B cell (primary cell): ENCODE measurements at regions not wholly inside any gene's neighbourhood (a gene's known extent, or its start where the extent isn't known, plus 50 kb on each side); places are given as distances from the start of the nearest gene placed in this dataset.

ENCODE experiments used
- ATAC-seq: fragments of 200-7000 bp; cut with Tn5 transposase; one replicate; pipeline ENCODE4 v1.10.0; 2021; ENCODE audit warnings: low read depth, mild to moderate bottlenecking, moderate number of reproducible peaks, moderate library complexity
- CTCF ChIA-PET: fragments of 350-600 bp; sonication (Branson Sonifier 250); formaldehyde crosslinking; loops from one replicate; lab custom pipeline; 2021; ENCODE audit warnings: antibody characterized with exemption, inconsistent platforms; lab: Charles Lee
- POLR2A ChIA-PET: fragments of 350-600 bp; sonication (Branson Sonifier 250); formaldehyde crosslinking; loops from one replicate; lab custom pipeline; 2021; ENCODE audit warnings: antibody characterized with exemption; lab: Charles Lee
- DNase-seq: peaks from one replicate; pipeline ENCODE4 v3.0.0; 2013
- H2AFZ ChIP-seq: 2 replicates; pipeline ENCODE4 v1.6.1; 2012; ENCODE audit warnings: mild to moderate bottlenecking, low read depth, low read length; ENCODE audit not compliant: insufficient read depth, poor library complexity, severe bottlenecking
- H3K27ac ChIP-seq, 2 donors: 1 replicate in 1 of 2; 2 replicates in 1 of 2; pipeline ENCODE4 v1.5.1; 2012 to 2013; ENCODE audit warnings: low read length in 2 of 2, mild to moderate bottlenecking in 2 of 2, moderate library complexity in 1 of 2
- H3K27me3 ChIP-seq, 4 experiments: fragments of 200-600 bp in 1 of 4; sonication (generic) in 1 of 4; replicated peaks in 1 of 4; 1 replicate in 2 of 4; 2 replicates in 2 of 4; pipeline versions ENCODE4 v1.6.1 to v1.7.0; 2013 to 2016; ENCODE audit warnings: low read length in 3 of 4, mild to moderate bottlenecking in 2 of 4, mixed read lengths in 1 of 4, moderate library complexity in 1 of 4; ENCODE audit not compliant: insufficient read depth in 4 of 4, control insufficient read depth in 3 of 4; ENCODE audit errors: control extremely low read depth in 1 of 4
- H3K36me3 ChIP-seq, 2 experiments: replicated peaks in 1 of 2; 1 replicate in 1 of 2; 2 replicates in 1 of 2; pipeline versions ENCODE4 v1.6.1 to v1.7.1; 2013; ENCODE audit warnings: low read length in 1 of 2; ENCODE audit not compliant: insufficient read depth in 2 of 2, control insufficient read depth in 1 of 2; ENCODE audit errors: control extremely low read depth in 1 of 2, extremely low read depth in 1 of 2
- H3K4me1 ChIP-seq, 2 donors: fragments of 200-600 bp in 1 of 2; sonication (generic) in 1 of 2; 1 replicate in 1 of 2; 2 replicates in 1 of 2; pipeline versions ENCODE4 v1.5.1 to v1.6.1; 2013 to 2017; ENCODE audit warnings: low read length in 2 of 2; ENCODE audit not compliant: control insufficient read depth in 2 of 2, insufficient read depth in 2 of 2
- H3K4me2 ChIP-seq: replicated peaks from 2 replicates; pipeline ENCODE3; 2012; ENCODE audit warnings: mild to moderate bottlenecking, low read depth, low read length; ENCODE audit not compliant: poor library complexity, severe bottlenecking
- H3K4me3 ChIP-seq, 5 experiments: fragments of 200-600 bp in 1 of 5; sonication (generic) in 1 of 5; 1 replicate in 3 of 5; 2 replicates in 2 of 5; pipeline versions ENCODE4 v1.5.1 to v1.7.0; 2011 to 2016; ENCODE audit warnings: low read length in 4 of 5, mild to moderate bottlenecking in 4 of 5, low read depth in 2 of 5, control low read depth in 1 of 5, moderate library complexity in 1 of 5; ENCODE audit not compliant: insufficient read depth in 1 of 5; ENCODE audit errors: control extremely low read depth in 1 of 5, extremely low read depth in 1 of 5
- H3K79me2 ChIP-seq: fragments of 200-600 bp; sonication (generic); one replicate; pipeline ENCODE4 v1.6.0; 2016; ENCODE audit warnings: low read length; ENCODE audit not compliant: control insufficient read depth, insufficient read depth
- H3K9ac ChIP-seq: fragments of 200-600 bp; sonication (generic); 2 replicates; pipeline ENCODE4 v1.6.1; 2017; ENCODE audit warnings: mild to moderate bottlenecking, low read length, moderate library complexity
- H3K9me3 ChIP-seq, 3 donors: one replicate each; pipeline versions ENCODE4 v1.6.1 to v1.7.1; 2013; ENCODE audit warnings: low read length in 2 of 3; ENCODE audit not compliant: control insufficient read depth in 2 of 3, insufficient read depth in 1 of 3; ENCODE audit errors: control extremely low read depth in 1 of 3
- H4K20me1 ChIP-seq: 2 replicates; pipeline ENCODE4 v1.6.0; 2012; ENCODE audit warnings: mild to moderate bottlenecking, low read length; ENCODE audit not compliant: insufficient read depth, control insufficient read depth, poor library complexity, severe bottlenecking
- H3K27ac Mint-ChIP-seq: one replicate; pipeline ENCODE4 v1.8.0; 2021; ENCODE audit warnings: mixed read lengths
- H3K27me3 Mint-ChIP-seq: one replicate; pipeline ENCODE4 v1.8.0; 2021; ENCODE audit warnings: mixed read lengths
- H3K4me1 Mint-ChIP-seq: one replicate; pipeline ENCODE4 v1.8.0; 2021; ENCODE audit warnings: mixed read lengths
- H3K4me3 Mint-ChIP-seq: one replicate; pipeline ENCODE4 v1.8.0; 2021; ENCODE audit warnings: mixed read lengths
- H3K9me3 Mint-ChIP-seq: one replicate; pipeline ENCODE4 v1.8.0; 2022; ENCODE audit warnings: mixed read lengths; ENCODE audit not compliant: insufficient read depth
- EZH2 ChIP-seq: IDR thresholded peaks from 2 replicates; pipeline ENCODE4 v1.6.1; 2012; ENCODE audit warnings: borderline replicate concordance, low read depth, mild to moderate bottlenecking, moderate library complexity, low read length; ENCODE audit not compliant: insufficient read depth, poor library complexity, severe bottlenecking
- WGBS: methylation state at CpG from one replicate; pipeline ENCODE4 v1.1.5; 2013; ENCODE audit warnings: missing lambda C conversion rate; ENCODE audit not compliant: insufficient coverage; 5-methylcytosine and 5-hydroxymethylcytosine counted together
- intact Hi-C: fragments of 100-400 bp; cut with micrococcal nuclease; formaldehyde crosslinking; loops from one replicate; pipeline ENCODE4 v1.10.0; 2022
- TF ChIP-seq, protein P1 (sequence below): fragments of 200-600 bp; IDR thresholded peaks from one replicate; pipeline ENCODE4 v1.8.0; 2022; ENCODE audit warnings: antibody characterized with exemption, mild to moderate bottlenecking

GRCh38 chr15:29917600-29918597, 95.6 kb upstream of the TJP1 start:
- H3K79me2 ChIP-seq, result no peaks in the 10 kb centered on the region
- no peaks in the 10 kb centered on the region for H3K4me1 ChIP-seq
- CTCF ChIA-PET, result no interaction called here
- no peak overlapping the region for H3K4me3 Mint-ChIP-seq
- no peak overlapping the region for H3K4me2 ChIP-seq
- no peak overlapping the region for H3K27ac ChIP-seq
- no peaks in the 10 kb centered on the region for H3K36me3 ChIP-seq
- H3K9me3 ChIP-seq, result peaks cover 0 to 2% (median 0%) of the 10 kb centered on the region in 3 donors
- no peak for DNase-seq
- no peak overlapping the region for H3K9ac ChIP-seq
- ATAC-seq, result no peak
- no peak overlapping the region for H3K4me3 ChIP-seq
- TF ChIP-seq, protein P1, sequence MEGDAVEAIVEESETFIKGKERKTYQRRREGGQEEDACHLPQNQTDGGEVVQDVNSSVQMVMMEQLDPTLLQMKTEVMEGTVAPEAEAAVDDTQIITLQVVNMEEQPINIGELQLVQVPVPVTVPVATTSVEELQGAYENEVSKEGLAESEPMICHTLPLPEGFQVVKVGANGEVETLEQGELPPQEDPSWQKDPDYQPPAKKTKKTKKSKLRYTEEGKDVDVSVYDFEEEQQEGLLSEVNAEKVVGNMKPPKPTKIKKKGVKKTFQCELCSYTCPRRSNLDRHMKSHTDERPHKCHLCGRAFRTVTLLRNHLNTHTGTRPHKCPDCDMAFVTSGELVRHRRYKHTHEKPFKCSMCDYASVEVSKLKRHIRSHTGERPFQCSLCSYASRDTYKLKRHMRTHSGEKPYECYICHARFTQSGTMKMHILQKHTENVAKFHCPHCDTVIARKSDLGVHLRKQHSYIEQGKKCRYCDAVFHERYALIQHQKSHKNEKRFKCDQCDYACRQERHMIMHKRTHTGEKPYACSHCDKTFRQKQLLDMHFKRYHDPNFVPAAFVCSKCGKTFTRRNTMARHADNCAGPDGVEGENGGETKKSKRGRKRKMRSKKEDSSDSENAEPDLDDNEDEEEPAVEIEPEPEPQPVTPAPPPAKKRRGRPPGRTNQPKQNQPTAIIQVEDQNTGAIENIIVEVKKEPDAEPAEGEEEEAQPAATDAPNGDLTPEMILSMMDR, result no peak
- no peak for TF ChIP-seq EZH2
- no peaks in the 10 kb centered on the region for H4K20me1 ChIP-seq
- no peak overlapping the region for H2AFZ ChIP-seq
- POLR2A ChIA-PET, result no interaction called here
- H3K27me3 ChIP-seq, result no peaks in the 10 kb centered on the region
- no peak overlapping the region for H3K27ac Mint-ChIP-seq
- WGBS, result 91% methylated on average over 4 of the region's 11 CpGs
- H3K4me1 Mint-ChIP-seq, result no peaks in the 10 kb centered on the region
- peaks cover 2% of the 10 kb centered on the region for H3K9me3 Mint-ChIP-seq
- intact Hi-C loops, result no loop called here
- peaks cover 16% of the 10 kb centered on the region for H3K27me3 Mint-ChIP-seq

- H3K27me3 Mint-ChIP-seq, result peaks cover 10% of the 10 kb centered on the region
- ATAC-seq (no peak), DNase-seq (no peak)
- Histone ChIP-seq H3K4me1 (no peaks in the 10 kb centered on the region), H2AFZ (no peak overlapping the region), H3K9ac (no peak overlapping the region), H3K79me2 (no peaks in the 10 kb centered on the region), H3K9me3 (peaks cover 0 to 3% (median 0%) of the 10 kb centered on the region in 3 donors), H4K20me1 (no peaks in the 10 kb centered on the region), H3K27ac (no peak overlapping the region), H3K36me3 (no peaks in the 10 kb centered on the region), H3K4me2 (no peak overlapping the region), H3K27me3 (no peaks in the 10 kb centered on the region), H3K4me3 (no peak overlapping the region)
- intact Hi-C loops, result no loop called here
- TF ChIP-seq, protein P1, result no peak
- POLR2A ChIA-PET, result no interaction called here
- no peak overlapping the region for H3K27ac Mint-ChIP-seq
- peaks cover 6% of the 10 kb centered on the region for H3K9me3 Mint-ChIP-seq
- no peaks in the 10 kb centered on the region for H3K4me1 Mint-ChIP-seq
- CTCF ChIA-PET, result no interaction called here
- H3K4me3 Mint-ChIP-seq, result no peak overlapping the region
- WGBS, result 54% methylated on average over 5 of the region's 7 CpGs
Observed at GRCh38 chr15:29914511-29914926, 92.3 kb upstream of the TJP1 start.
